Adipose tissue (tissue), 3 donors: ENCODE measurements at regions not wholly inside any gene's neighbourhood (a gene's known extent, or its start where the extent isn't known, plus 50 kb on each side); places are given as distances from the start of the nearest gene placed in this dataset.

Experiments used
- H3K27ac ChIP-seq: one replicate; pipeline ENCODE4 v1.5.1; 2013; ENCODE audit warnings: low read depth, low read length
- WGBS, 3 donors: extraction: QIAGEN DNeasy Blood & Tissue Kit; methylation state at CpG; one replicate each; pipeline ENCODE4 v1.1.7; 2013; 5-methylcytosine and 5-hydroxymethylcytosine counted together
- donor health status: healthy with polysubstance abuse.
- donor health status: Bipolar disorder and iron deficiency.
- donor health status: healthy.

- WGBS, 3 donors, result 45 to 51% (median 50%) methylated on average over 7 of the region's 7 CpGs
- no peak overlapping the region for H3K27ac ChIP-seq
These were observed 52.2 kb upstream of the SPACA1 start for GRCh38 chr6:87995461-87995860.

- 84 to 85% (median 85%) methylated on average over 5 of the region's 5 CpGs for WGBS, 3 donors
- H3K27ac ChIP-seq, result no peak overlapping the region
These were observed 54.3 kb upstream of the SPACA1 start for GRCh38 chr6:87993356-87993755.

GRCh38 chr6:87990871-87991270, 56.8 kb upstream of the SPACA1 start:
- no peak overlapping the region for H3K27ac ChIP-seq
- WGBS, 3 donors, result 77 to 90% (median 83%) methylated on average over 3 of the region's 3 CpGs

GRCh38 chr6:87982134-87982533, 65.5 kb upstream of the SPACA1 start:
- no peak overlapping the region for H3K27ac ChIP-seq

GRCh38 chr6:87979737-87980136, 67.9 kb upstream of the SPACA1 start:
- 63 to 76% (median 73%) methylated on average over 4 of the region's 4 CpGs for WGBS, 3 donors

GRCh38 chr6:87976616-87977015, 71.0 kb upstream of the SPACA1 start:
- 60 to 62% (median 60%) methylated on average over 3 of the region's 3 CpGs for WGBS, 3 donors

More at GRCh38 chr6:87979737-87980136, 67.9 kb upstream of the SPACA1 start:
- no peak overlapping the region for H3K27ac ChIP-seq

GRCh38 chr6:87975561-87975960, 72.1 kb upstream of the SPACA1 start:
- H3K27ac ChIP-seq, result no peak overlapping the region
- WGBS, 3 donors, result 72 to 84% (median 77%) methylated on average over 2 of the region's 2 CpGs

More at GRCh38 chr6:87976616-87977015, 71.0 kb upstream of the SPACA1 start:
- no peak overlapping the region for H3K27ac ChIP-seq

GRCh38 chr6:87972279-87972678, 75.4 kb upstream of the SPACA1 start:
- H3K27ac ChIP-seq, result no peak overlapping the region

- H3K27ac ChIP-seq, result no peak overlapping the region
- WGBS, 3 donors, result 46 to 57% (median 55%) methylated on average over 5 of the region's 5 CpGs
These were observed 75.9 kb upstream of the SPACA1 start for GRCh38 chr6:87971605-87972262.

GRCh38 chr6:87968435-87969278, 79.0 kb upstream of the SPACA1 start:
- H3K27ac ChIP-seq, result no peak overlapping the region
- 9 to 13% (median 12%) methylated on average over 26 of the region's 26 CpGs for WGBS, 3 donors

GRCh38 chr6:87965806-87966205, 81.8 kb upstream of the SPACA1 start:
- 40 to 60% (median 45%) methylated on average over 2 of the region's 2 CpGs for WGBS, 3 donors

GRCh38 chr6:87959083-87959482, 88.6 kb upstream of the SPACA1 start:
- H3K27ac ChIP-seq, result no peak overlapping the region
- WGBS, 3 donors, result 73 to 88% (median 87%) methylated on average over 1 of the region's 1 CpG

More at GRCh38 chr6:87965806-87966205, 81.8 kb upstream of the SPACA1 start:
- no peak overlapping the region for H3K27ac ChIP-seq

- no peak overlapping the region for H3K27ac ChIP-seq
- 89 to 91% (median 90%) methylated on average over 2 of the region's 2 CpGs for WGBS, 3 donors
These were observed 95.9 kb upstream of the SPACA1 start for GRCh38 chr6:87951751-87952150.

GRCh38 chr6:87950614-87951013, 97.0 kb upstream of the SPACA1 start:
- 84 to 90% (median 86%) methylated on average over 4 of the region's 4 CpGs for WGBS, 3 donors

GRCh38 chr6:87949194-87949593, 98.4 kb upstream of the SPACA1 start:
- no peak overlapping the region for H3K27ac ChIP-seq
- WGBS, 3 donors, result 82 to 86% (median 84%) methylated on average over 7 of the region's 7 CpGs

More at GRCh38 chr6:87950614-87951013, 97.0 kb upstream of the SPACA1 start:
- H3K27ac ChIP-seq, result no peak overlapping the region

- H3K27ac ChIP-seq, result no peak overlapping the region
- WGBS, 3 donors, result 77 to 89% (median 88%) methylated on average over 4 of the region's 4 CpGs
These were observed 101.0 kb upstream of the SPACA1 start for GRCh38 chr6:87946669-87947068.

GRCh38 chr6:87945966-87946365, 101.7 kb upstream of the SPACA1 start:
- H3K27ac ChIP-seq, result no peak overlapping the region
- WGBS, 3 donors, result 57 to 72% (median 63%) methylated on average over 5 of the region's 5 CpGs

- 48 to 53% (median 49%) methylated on average over 6 of the region's 6 CpGs for WGBS, 3 donors
- H3K27ac ChIP-seq, result no peak overlapping the region
These were observed 102.5 kb upstream of the SPACA1 start for GRCh38 chr6:87945181-87945580.

- no peak overlapping the region for H3K27ac ChIP-seq
- 6 to 41% (median 31%) methylated on average over 5 of the region's 5 CpGs for WGBS, 3 donors
These were observed 103.1 kb upstream of the SPACA1 start for GRCh38 chr6:87944541-87944954.

GRCh38 chr6:87943191-87943590, 104.5 kb upstream of the SPACA1 start:
- H3K27ac ChIP-seq, result no peak overlapping the region
- 88 to 94% (median 88%) methylated on average over 3 of the region's 3 CpGs for WGBS, 3 donors
